ENCODE measurements at regions not wholly inside any gene's neighbourhood (a gene's known extent, or its start where the extent isn't known, plus 50 kb on each side); places are given as distances from the start of the nearest gene placed in this dataset.

- no peak for DNase-seq (ENCODE audit: low read depth, low spot score)
These were observed 192.3 kb upstream of the OSR1 start for GRCh38 chr2:19550750-19551149.

DNA sequence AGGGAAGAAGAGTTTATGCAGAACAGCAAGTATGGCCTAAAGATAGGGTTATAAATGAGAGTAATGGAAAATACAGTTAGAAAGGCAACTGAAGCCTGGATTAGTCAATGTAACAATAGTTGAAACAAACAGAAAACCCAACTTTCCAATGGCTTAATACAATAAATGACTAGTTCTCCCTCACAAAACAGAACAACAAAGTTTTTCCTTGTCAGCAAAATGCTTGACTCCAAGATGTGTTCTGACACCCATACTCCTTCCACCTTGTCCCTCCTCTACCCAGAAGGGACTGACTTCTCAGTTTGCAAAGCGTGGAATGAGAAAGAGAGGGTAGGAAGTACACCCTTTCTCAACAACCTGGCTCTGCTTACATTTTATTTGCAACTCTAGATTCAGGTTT is 191.4 kb upstream of the OSR1 start:
- no peak for DNase-seq (ENCODE audit: low read depth, low spot score)

DNA sequence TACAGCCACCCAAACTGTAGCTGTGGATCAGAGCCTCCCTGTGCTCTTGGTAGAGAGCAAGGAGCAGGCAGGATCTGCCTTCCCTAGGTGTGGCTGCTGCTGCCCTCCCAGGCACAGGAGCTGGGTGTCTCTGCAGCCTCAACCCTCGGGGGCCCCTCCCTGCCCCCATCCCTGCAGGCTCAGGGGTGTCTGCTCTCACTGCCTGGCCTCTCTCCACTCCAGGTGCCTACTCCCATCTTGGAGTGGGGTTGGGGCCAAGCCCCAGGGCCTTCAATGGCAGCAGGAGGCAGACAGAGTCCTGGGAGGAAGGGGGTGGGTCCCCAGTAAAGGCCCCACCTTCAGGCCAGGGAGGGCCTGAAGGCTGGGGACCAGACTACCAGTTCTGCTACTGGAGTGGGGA is 189.7 kb upstream of the OSR1 start:
- DNase-seq (ENCODE audit: low read depth, low spot score) = no peak

- DNase-seq (ENCODE audit: low read depth, low spot score) = no peak
These were observed 188.9 kb upstream of the OSR1 start for GRCh38 chr2:19547321-19547720.

- DNase-seq (ENCODE audit: low read depth, low spot score) = no peak
These were observed 187.1 kb upstream of the OSR1 start for GRCh38 chr2:19545507-19545906.

- no peak for DNase-seq (ENCODE audit: low read depth, low spot score)
These were observed 185.4 kb upstream of the OSR1 start for GRCh38 chr2:19543663-19544383.

DNA sequence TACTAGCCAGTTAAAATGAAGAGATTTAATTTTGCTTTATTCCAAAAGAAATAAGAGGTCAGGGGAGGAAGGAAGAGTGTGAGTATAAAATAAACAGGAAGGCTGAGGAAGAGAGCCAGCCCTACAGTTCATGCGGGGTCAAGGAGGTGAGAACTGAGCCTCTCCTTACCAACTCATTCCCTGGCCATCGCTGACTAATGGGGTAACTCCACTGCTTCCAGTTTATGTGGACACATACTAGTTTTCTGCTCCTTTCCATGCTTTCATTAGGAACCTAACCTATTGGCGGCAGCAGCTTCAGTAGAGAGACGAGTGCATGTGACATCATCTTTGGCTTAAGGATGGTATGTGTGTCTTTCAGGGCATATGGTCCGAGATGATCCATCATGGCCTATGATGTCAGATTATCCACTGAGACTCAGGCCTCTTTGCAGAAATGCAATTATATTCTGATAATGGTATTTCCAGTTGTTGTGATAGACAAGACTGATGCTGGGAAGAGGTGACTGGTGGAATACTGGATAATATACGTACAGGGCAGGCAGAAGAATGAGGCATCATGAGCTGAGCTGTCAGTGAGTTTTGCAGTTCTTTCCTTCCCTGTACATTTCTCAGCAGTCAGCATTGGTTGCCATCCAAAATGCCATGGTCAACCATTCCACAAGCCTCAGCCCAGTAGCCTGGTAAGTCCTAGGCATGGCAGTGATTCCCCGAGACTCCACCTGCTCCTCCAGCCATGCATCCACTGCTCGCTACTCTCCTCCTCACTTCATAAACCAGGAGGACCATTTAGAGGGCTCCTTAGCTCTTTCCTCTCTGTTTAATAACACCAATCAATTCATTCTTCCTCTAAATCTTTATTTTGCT is 184.6 kb upstream of the OSR1 start:
- DNase-seq (ENCODE audit: low read depth, low spot score) = no peak

GRCh38 chr2:19541884-19542283 is 183.5 kb upstream of the OSR1 start:
- DNase-seq (ENCODE audit: low read depth, low spot score) = no peak

DNA sequence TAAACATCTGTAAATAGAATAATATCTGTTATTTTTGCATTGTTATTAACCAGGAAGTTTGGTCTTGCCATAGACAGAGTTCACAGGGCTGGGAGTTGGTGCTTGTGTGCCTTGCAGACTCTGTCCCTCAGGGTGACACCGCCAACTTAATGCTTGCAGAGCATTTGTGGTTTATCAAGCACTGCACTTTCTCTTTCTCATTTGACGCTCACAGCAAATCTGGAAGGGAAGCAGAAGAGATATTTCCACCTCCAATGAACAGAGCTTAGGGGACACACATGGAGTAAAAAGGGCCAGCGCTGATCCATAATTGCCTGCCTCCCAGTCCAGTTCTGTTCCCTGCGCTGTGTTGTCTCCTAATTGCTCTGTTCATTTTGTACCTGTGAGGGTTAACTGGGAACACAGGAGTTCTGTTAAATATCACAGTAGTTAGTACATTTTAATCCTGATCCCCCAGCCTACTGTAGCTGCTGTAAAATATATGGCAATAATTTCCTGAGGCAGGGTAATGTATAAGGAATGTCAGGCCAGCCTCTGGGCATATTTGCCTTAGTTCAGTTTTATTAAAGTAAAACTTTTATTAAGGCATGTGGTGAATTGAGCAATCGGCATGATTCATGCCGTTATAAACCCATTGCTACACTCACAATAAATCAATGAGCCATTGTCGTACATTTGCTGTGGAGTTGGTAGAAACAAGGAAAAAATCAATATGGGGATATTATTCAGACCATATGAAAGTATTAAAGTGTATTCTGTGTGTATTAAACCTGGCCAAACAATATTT is 182.5 kb upstream of the OSR1 start:
- DNase-seq (ENCODE audit: low read depth, low spot score) = no peak

DNA sequence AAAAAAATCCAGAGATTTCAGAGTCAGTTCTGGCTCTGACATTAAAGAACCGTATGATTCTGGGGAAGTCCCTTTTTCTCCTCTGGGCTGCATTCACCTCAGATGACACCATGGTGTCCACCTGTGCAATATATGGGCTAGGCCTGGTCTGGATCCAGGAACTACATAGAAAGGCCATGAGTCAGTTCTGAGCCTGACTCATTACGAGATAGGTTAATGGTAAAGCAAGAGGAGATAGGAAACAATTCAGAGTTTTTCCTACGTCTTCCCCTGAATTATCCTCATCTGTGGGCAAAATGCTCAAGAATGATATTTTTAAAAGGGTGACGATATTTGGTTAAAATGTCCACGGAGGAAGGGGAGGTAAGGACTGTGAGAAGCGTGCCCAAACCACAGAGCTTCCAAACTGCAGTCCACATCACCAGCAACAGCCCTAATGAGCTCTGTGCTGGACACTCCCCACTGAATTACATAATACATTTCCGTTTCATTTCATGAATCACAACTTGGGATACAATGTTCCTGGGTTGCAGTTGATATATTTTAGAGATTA is 180.1 kb upstream of the OSR1 start:
- no peak for DNase-seq (ENCODE audit: low read depth, low spot score)

DNA sequence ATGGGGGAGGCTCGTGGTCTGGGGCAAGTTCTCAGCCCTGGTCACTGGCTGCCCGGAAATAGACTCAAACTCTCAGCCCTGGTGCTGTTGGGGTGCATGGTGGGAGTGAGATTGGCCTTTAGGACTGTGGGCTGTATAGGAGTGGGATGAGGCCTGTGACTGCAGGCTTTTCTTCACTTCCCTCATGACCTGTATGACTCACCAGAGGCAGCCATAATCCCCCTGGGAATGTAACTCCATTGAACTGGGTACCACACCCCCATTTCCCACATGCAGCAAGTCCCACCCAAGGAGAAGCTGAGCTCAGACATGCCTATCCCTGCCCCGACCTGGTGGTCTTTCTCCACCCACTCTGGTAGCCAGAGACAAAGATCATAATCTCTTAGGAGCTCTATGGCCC is 177.7 kb upstream of the OSR1 start:
- DNase-seq (ENCODE audit: low read depth, low spot score) = no peak

GRCh38 chr2:19532547-19533196 is 174.2 kb upstream of the OSR1 start:
- DNase-seq (ENCODE audit: low read depth, low spot score) = no peak

DNA sequence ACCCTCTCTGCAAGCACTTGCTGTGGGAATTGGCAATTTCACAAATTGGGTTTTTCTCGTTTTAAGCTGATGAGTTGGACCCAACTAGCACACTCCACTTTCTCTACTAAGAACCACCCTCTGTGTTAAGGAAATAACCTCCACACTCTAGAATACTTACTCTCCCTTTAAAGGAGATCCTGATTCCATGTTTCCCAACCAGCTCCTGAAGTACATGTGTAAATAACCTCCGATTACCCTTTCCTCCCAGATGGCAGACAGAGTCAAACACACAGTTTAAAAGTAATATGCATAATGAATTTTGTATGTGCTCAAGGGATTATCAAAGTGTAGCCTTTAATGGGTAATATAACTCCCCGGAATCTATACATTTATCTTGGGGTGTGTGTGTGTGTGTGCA is 171.3 kb upstream of the OSR1 start:
- DNase-seq (ENCODE audit: low read depth, low spot score) = no peak

- DNase-seq (ENCODE audit: low read depth, low spot score) = no peak
These were observed 169.3 kb upstream of the OSR1 start for GRCh38 chr2:19527771-19528170.

DNA sequence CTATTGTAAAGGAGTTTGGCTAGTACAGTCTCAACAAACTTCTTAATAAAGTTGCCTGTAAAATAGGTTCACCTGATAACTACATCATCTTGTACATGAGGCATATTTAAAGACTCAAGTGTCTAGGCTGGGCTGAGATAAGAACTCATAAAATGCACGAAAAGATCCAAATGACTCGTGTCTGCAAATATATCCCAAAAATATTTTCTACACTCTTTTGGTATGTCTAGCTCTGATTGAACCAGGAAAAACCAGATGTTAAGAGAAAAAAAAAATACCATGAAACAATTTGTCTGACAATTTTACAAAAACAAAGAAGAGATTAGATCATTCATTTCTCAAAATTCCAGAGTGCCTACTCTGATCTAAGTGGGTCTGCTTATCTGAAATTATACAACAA is 166.9 kb upstream of the OSR1 start:
- DNase-seq (ENCODE audit: low read depth, low spot score) = no peak

- no peak for DNase-seq (ENCODE audit: low read depth, low spot score)
These were observed 160.6 kb upstream of the OSR1 start for GRCh38 chr2:19519045-19519444.

- DNase-seq (ENCODE audit: low read depth, low spot score) = no peak
These were observed 148.7 kb upstream of the OSR1 start for GRCh38 chr2:19507137-19507536.

- no peak for DNase-seq (ENCODE audit: low read depth, low spot score)
These were observed 147.0 kb upstream of the OSR1 start for GRCh38 chr2:19505199-19506136.

DNA sequence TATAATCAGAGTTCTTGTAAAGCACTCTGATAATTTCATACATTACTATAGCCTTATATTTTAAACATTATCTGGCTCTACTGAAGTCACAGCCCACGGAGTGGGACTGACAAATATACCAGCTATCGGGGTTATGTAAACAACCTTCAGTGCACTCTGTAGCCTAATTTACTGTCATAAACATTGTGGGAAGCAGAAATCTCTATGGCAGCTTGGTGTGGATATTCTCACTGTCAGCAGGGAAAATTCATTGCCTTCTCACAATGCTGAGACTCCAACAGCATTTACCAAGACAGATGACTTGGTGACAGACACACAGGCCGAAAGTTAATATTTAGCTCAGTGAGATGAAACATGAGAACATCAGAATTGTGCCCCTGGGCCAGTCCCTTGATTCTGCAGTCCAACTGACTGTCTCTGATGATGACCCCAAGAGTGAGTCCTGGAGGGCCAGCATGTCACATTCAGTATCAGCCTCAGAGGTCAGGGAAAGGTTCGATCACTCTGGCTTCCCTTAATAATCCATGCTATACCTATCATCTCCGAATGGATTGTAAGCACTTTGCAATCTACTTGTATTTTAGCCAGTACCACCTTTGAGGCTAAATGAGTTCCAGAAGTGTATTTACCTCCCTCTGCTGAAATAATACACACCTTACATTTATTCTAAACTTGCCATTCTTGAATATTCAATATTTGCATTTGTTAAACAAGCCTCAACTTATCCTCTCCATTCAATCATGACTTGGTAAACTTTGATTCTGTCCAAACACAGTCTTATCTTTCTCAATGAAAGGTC is 146.2 kb upstream of the OSR1 start:
- no peak for DNase-seq (ENCODE audit: low read depth, low spot score)

DNA sequence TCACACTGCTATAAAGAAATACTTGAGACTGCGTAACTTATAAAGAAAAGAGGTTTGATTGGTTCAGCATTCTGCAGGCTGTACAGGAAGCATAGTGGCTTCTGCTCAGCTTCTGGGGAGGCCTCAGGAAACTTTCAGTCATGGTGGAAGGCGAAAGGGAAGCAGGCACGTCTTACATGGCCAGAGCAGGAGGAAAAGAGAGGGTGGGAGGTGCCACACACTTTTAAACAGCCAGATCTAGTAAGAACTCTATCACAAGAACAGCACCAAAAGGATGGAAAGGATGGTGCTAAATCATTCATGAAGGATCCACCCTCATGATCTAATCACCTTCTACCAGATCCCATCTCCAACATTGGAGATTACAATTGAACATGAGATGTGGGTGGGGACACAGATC is 145.5 kb upstream of the OSR1 start:
- no peak for DNase-seq (ENCODE audit: low read depth, low spot score)

Measured in ELF-1 (cell line).